NCI-H524 (cell line): ENCODE measurements at regions not wholly inside any gene's neighbourhood (a gene's known extent, or its start where the extent isn't known, plus 50 kb on each side); places are given as distances from the start of the nearest gene placed in this dataset.
A peak's percentile ranks its signal among the peaks of the same experiment; 100 is the strongest.

Source experiments
- DNase-seq, 2 experiments: peaks; one replicate each; lab custom pipeline; 2025; lab: John Stamatoyannopoulos, UW

DNA sequence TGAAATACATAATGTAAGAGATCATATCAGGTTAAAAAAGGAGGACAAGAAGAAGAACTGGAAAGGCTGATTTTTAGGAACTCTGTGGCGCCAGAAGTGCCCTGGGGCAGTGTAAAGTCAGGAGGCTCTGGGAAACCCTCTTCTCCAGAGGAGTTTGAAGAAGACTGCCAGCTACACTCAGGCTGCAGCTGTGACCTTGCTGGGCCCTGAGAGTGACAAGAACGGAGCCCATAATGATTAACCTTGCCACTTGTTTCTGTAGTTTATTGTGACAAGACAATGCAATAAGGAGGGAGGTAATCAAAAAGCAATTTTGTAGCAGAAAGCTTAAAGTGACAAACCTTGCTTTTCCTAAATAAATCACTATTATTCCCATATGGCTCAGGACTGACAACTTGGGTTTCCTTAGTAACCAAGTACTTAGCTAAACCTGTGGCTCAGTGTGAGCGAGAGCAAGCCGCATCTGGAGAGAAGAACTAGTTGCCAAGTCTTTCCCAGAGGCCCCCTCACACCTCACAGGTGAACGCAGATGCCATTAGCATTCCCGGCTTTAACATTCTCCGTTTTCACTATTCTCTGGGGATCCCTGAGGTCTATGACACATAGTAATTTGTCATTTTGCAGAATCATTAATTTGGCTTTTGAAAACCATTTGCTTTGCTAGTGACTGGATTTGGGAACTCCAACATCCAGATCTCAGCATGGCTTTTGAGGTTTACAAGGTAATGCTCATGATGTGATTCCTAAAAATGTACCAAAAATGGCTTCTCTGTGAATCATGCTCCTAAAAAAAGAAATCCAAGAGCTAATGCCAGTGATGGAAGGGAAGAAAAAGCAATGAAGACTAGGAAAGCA is 115.9 kb downstream of the OMA1 start:
- DNase-seq, result peak in 1 of 2 experiments; percentile 22

DNA sequence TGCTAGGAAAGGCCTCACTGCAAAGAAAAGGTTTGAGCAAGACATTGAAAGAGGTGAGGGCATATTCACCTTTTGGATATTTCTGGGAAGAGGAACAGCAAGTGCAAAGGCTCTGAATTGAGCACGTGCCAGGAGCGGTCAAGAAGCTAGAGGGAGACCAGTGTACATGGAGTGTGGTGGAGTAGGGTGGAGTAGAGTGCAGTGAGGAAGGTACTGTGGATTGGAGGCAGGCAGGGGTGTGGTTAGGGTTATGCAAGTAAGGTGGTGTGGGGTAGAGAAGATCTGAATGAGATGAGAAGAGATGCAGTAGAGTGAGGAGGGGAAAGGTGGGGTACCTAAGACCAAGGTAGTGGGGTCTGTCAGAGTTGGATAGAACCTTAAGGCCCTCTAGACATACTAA is 119.6 kb downstream of the OMA1 start:
- DNase-seq, result no peak

DNA sequence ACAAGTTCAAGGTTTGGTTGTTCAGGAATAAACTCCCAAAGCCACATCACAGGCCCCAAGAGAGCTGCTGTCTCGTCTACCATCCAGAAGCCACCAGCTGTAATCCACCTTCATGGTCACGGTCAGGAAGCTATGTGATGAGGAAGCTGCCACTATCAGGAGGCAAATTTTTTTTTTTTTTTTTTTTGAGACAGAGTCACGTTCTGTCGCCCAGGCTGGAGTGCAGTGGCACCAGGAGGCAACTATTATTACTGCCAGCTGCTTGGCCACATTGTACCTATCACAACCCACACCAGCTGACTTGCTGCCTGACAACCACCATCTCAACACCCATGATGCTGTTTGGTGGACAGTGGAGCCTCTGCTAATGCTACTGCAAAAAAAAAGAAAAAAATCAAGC is 124.1 kb downstream of the OMA1 start:
- no peak for DNase-seq

DNA sequence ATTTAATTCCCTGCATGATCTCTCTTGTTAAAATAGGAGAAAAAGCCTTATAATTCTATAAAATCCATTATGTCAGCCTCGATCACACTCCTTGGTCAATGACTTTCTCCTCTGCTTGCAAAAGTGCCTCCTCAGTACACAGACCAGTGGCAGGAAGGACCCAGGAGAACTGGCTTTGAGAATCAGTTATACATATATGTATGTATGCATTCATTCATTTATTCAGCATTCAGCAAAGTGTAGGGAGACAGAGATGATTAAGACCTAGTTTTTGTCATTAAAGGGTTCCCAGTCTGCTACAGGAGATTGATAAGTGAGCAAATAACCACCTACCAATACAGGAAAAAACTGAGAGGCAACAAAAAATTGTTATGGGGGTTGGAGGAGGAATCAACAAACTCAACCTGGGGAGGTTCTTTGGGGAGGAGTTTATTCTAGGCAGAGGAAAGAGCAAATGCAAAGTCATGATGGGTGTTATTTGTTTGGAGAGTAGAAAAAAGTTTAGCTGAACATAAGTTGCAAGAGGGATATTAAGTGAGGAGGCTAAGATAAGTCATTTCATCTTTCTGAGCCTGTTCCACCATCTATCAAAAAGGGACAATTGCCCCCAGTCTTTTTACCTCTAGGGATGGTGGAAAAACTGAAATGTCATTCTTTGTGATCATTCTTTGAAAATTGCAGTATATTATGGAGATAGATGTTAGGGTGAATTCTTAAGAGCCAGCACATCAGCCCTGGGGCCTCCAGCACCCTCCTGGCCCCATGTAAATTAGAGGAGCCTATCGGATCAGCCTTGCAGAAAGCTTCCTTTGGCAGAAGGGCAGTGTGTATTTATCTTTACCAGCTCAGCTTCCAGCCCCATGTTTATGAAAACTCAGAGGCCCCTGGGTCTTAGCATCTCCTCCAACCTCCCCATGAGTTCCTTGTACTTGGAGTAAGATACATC is 128.0 kb downstream of the OMA1 start:
- no peak for DNase-seq

DNA sequence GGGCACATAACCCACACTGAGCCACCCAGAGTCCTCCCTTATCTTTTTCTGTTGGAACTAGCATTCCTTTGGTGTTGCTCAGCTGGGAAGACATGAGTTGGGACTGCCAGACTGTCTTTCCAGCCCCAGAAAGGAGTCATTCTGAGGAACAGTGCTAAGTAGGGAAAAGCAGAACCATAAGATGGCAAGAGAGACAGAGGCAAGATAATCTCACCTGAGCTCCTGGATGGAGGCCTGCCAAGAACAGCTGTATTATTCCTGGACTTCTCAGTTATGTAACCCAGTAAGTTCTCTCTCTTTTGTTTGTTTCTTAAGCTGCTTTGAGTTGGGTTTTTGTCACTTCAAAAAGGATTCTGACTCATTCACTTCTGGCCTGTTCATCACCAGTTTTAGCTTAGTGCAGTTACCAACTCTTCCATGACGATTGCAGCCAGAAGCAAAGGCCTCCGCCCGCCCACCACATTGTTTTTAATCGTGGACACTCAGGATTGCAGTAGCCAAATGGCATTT is 134.4 kb downstream of the OMA1 start:
- no peak for DNase-seq

DNA sequence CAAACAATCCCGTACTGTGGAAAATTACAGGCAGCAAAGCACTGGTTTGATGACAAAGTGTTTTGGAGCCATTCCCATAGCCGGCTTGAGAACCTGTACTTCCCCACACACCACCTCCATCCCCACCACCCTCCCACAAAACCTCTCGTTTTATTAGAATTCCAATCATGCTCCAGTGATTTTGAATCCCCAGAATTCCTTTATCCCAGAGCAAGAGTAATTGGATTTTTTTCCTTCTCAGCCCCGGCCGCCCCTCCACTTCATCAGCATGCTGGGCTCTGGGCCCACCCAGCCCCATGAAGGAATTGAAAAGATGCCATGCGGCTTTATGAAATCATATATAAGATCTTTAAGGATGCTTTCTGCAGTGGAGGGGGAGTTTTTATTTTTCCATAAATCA is 136.6 kb downstream of the OMA1 start:
- DNase-seq, result no peak

DNA sequence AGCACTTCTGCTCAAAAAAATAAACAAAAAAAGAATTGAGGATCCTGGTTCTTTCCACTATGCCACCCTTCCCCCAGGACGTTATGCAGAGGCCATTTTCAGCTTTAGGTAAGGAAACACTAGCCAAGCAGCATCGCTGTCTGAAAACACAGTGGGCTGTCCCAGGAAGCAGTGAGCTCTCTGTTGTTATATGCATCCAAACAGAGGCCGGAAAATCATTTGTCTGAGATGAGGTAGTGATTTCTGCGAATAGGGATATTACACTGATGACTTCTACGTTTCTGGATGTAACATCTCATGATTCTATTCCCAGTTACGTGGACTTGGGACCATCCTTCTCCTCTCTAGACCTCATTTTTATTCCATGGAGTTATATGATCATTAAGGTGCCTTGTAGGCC is 137.2 kb downstream of the OMA1 start:
- DNase-seq, result no peak

DNA sequence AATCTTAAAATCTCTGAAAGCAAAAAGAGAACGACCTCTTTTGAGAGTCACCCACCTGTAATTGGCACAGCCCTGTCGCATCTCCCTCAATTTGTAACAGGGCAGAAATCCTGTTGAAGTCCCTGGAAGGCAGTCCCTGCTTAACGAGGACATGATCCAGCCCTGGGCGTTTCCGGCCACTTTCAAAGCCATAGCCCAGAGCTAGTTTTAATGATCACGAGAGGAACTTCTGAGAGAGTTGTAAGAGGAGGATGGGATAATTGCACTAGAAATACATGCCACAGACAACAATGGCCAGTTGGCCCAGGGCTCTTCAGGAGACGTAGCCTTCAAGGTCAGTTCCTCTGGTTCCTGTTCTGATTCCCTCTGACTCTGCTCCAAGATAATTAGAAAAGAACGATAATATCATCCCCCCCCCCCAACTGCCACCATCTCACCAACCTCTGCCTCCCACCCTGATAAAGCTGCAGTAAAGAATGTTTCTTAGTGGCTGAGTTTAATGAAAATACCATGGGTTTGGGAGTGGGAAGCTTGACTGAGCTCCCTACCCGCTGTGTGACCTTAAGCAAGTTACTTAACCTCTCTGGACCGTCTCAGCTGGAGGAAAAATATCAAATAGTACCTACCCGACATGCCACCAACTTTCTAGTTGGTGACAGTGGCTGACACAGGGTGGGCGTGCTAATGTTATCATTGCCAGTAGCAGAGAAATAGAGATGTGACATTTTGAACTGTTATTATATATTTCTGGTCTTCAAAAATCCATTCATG is 140.0 kb downstream of the OMA1 start:
- no peak for DNase-seq

DNA sequence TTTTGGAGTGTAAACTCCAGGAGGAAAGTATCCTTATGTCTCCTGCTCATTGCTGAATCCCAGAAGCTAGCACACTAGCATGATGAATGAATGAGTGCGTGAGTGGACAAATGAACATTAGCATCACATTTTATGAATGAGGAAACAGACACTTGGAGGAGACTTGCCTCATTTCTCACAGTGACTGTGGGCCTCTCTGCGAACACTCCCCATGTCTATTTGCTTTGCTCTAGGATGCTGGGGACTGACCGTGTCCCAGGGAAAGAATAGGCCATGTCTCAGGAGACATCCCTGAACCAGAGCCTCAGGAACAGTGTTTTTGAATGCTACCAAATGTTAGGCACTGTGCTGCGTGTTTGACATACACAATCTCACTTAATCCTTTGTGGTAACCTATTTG is 140.9 kb downstream of the OMA1 start:
- DNase-seq, result no peak

DNA sequence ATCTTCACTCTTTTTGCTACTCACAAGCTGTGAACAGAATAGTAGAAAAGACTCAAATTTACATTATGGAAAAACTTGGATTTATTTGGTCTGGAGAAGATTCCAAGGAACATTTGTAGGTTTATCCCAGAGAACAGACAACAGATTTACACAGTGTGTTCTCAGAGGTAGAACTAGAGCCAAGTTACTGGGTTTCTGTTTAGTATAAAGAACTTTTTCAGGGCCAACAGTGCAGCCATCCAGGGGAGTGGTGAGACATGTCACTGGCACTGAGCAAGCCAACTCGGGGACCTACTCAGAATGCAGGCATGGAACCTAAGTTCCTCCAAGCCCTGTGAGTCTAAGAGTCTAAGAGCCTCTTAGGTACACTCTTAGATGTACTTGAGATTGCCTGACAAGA is 142.6 kb downstream of the OMA1 start:
- peak in 1 of 2 experiments; percentile 9 for DNase-seq

DNA sequence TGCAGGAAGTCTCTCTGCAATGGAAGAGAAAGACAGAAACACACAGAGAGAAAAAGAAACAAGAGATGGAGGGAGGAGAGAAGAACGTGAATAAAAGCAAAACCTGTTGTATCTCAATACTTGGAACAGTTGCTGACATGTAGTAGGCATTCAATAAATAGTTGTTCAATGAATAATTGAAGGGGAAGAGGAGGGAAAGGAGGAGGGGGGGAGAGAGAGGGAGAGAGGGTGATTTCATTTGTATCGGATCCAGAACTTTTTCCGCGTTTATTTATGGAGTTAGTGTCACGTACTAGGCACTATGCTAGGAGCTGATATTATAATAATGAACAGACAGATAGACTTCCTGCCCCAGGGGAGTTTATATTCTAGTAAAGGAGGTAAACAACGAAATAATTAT is 144.1 kb downstream of the OMA1 start:
- DNase-seq, result no peak

DNA sequence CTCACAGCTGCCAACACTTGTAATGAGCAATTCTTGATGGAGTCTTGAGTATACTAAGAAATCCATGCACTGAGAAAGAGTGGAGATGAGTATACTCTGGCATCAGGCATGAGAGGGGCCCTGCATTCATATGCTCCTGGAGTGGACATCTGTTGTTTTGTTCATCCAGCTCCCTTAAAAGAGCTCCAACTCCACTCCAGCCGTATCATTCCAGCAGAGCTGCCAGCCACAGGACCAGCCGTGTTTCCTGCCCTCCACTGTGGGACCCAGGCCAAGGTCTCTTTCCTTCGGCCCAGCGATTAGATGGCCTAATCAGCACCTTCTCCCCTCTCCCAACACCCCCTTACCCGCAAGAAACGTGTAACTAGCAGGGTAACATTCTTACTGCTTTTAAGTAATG is 144.5 kb downstream of the OMA1 start:
- DNase-seq, result peak; percentile 56 to 85

DNA sequence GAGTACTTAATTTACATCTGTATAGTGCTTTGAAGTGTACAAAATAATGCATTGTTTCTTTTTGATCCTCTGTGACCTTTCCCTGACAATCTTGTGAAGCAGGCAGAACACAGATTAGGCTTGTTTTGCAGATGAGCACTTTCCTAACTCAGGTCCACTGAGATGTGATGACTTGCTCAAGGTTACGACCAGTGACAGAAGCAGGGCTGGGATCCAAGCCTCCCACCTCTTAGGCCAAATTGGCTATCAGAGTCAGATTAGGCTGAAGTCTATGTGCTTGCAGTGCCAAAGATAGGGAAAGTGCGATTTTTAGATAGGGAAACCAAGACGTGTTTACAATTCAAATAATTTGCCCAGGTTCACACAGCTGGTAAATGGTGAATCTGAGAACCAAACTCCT is 147.3 kb downstream of the OMA1 start:
- no peak for DNase-seq

DNA sequence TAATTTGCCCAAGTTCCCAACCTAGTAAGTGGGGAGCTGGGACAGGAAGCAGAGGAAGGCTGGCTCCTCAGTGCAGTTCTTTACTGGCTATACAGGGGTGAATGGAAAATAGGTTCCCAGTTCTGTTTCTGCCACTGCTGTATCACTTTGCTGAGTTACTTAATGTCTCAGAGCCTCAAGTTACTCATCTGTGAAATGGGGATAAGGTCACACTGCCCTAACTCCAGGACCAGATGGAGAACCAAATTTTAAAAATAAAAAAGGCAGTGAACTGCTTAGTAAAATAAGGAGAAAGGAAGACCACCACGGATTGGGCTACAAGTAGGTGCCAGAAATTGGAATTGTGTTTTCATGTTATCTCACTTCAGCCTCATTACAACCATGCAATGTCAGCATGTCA is 147.8 kb downstream of the OMA1 start:
- no peak for DNase-seq

DNA sequence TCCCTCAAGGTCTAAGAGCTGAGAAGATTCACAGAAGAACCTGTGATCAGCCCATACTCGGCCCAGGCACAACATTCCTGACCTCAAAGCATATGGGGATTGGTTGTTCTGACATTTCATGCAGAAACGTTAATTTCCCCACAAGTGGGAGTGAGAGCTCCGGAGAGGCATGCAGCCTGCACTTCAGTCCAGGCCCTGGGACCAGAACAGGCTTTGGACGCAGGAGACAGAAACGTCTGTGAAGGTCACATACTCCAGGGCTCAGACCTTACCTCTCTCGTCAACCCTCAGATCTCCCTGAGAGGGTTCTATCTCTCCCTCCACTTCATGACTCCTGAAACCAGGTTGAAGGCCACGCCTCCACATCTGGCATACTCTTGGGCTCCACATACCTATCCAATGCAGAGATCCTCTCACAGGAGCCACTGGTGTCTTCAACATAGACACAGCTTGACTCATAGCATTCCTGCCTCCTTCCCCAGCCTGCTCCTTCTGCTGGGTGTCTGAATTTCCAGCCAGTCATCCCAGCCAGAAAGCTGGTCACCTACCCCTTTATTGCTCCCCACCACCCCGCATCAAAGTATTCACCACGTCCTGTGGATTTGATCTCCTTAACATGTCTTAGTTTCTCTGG is 149.2 kb downstream of the OMA1 start:
- no peak for DNase-seq

DNA sequence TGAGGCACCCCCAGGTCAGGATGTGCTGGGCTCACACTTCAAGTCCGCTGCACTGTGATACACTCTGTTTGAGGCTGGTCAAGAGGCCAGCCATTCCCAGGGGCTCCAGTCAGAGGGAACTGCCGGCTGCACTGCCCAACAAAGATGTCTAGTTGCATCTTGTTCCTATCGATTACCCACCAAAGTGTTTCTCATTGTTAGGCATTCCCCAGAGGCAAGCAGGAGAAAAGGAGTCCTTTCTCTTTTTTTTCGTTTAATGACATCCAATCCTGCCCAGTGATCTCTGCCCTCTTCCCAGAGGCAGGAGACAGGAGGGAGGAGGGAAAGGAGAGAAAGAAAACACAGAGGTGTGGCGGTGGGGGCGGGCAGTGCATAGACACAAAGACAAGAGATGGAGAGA is 150.4 kb downstream of the OMA1 start:
- no peak for DNase-seq

DNA sequence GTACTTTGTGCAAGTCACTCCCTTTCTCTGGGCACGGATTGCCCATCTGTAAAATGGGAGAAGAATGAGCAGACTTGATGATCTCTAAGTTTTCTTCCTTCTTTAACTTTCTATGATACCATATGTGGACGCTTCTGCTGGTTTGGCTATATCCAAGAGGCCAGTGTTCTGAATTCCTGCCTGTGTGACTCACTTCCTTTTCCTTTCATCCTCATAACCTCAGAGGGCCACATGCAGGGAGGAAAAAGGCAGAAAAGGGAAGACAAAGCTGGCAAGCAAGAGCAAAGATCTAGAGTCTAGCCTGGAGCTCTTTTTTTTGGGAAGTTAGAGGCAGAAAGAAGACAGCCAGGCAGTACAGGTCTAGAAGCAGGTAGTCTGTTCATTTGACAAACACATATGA is 151.2 kb downstream of the OMA1 start:
- no peak for DNase-seq

DNA sequence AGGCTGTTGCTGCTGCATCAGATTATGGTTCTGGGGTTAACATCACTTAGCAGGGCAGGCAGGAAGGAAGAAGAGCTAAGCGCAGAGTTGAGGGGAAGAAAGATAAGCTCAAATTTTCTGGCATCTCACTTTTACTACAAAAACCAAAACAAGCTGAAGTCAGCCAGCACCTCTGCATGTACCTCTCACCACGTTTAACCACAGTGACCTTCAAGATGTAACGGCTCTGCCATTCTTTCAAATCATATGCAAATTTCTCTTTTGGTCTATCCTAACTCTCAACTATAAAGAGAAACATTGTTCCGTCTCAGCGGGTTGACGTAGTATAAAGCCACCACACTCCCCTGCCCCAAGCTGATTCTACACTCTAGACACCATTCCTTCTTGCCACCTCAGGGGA is 154.4 kb downstream of the OMA1 start:
- DNase-seq, result no peak

DNA sequence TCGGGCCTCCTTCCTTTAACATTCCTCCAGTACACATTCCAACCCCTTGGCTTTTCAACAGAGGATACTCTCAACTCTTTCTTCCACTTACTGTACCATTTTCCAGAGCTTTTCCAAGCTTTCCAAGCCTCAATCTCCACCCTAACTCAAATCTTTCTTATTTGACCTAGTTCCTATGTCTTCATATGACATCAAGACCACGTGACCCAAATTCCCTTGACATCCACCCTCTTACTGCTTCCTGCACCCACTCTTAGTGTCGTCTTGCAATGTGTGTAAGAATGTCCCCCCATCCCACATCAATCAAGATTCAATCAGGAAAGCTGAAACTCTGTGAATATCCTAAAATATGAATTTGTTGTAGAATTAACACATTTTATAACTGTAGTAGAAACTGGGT is 155.0 kb downstream of the OMA1 start:
- no peak for DNase-seq

DNA sequence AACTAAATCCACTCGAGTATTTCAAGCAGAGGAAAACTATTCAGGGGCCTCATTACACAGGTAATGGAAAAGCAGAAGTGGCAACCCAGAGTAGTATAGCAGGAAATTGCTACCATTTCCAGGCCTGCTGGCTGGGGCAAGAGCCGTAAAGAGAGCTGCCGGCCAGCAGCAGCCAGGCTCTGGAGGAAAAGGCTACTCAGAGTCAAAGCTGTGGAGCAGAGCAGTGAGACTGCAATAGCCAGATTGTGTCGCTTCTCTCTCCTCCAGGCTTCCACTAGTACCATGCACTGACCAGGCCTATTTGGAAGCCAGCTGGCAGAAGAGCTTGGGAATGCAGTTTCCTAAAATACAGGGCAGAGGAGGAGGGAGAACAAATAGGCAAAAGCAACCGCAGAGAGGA is 155.5 kb downstream of the OMA1 start:
- no peak for DNase-seq

DNA sequence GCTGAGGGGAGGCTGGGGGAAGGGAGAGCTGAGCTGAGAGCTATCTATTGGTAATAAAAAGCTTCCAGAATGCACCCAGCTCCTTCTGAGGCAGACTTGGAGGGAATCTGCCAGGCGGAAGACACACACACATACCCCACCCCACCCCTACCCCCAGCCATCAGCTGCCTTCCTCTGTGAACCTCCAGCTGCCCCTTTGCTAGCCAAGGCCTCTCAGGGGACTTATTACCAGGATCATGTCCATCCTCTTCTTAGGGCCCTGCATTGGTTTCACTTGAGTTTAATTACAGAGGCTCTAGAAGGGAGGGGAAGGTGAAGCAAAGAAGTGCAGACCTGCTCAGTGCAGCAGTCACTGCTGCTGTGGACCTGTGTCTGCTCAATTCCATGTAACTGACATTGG is 156.4 kb downstream of the OMA1 start:
- DNase-seq, result peak in 1 of 2 experiments; percentile 41

DNA sequence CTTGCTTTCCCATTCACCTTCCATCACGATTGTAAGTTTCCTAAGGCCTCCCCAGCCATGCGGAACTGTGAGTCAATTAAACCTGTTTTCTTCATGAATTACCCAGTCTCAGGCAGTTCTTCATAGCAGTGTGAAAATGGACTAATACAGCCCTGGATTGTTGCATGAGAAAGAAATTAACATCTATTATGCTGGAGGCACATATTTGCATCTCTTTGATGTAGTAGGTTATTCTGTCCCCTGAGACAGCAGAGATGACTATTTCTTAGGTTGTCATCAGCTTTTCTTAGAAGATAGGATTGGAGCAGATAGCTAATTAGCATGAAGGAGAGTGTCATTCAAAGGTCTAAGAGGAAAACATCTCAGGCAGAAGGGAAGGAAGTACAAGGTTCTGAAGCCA is 166.2 kb downstream of the OMA1 start:
- DNase-seq, result no peak
